A549 (cell line): ENCODE measurements at regions not wholly inside any gene's neighbourhood (a gene's known extent, or its start where the extent isn't known, plus 50 kb on each side); places are given as distances from the start of the nearest gene placed in this dataset.

Experiments used
- NPAS2 ChIP-seq: fragments of 250-450 bp; sonication (Bioruptor Pico); IDR thresholded peaks from 2 replicates; pipeline ENCODE4 v1.8.0; 2022; ENCODE audit warnings: mild to moderate bottlenecking, moderate library complexity, borderline replicate concordance
- RCOR1 ChIP-seq: fragments of 150-350 bp; IDR thresholded peaks from 2 replicates; pipeline ENCODE4 v1.6.1; 2014; ENCODE audit warnings: antibody characterized with exemption, low read length, low read depth
- RFX5 ChIP-seq: fragments of 450-650 bp; IDR thresholded peaks from 2 replicates; pipeline ENCODE4 v1.7.1; 2014; ENCODE audit warnings: antibody characterized with exemption, mild to moderate bottlenecking, moderate library complexity
- TF ChIP-seq, protein P1 (sequence below): fragments of >200 bp; sonication (Bioruptor Twin); formaldehyde crosslinking; IDR thresholded peaks from 3 replicates; pipeline ENCODE4 v1.5.1; 2016
- TF ChIP-seq, protein P2 (sequence below): IDR thresholded peaks from 2 replicates; pipeline ENCODE4 v1.6.1; 2012
- TF ChIP-seq, protein P3 (sequence below): fragments of >200 bp; sonication (Bioruptor Twin); formaldehyde crosslinking; IDR thresholded peaks from 3 replicates; pipeline ENCODE4 v1.6.1; 2016

DNA sequence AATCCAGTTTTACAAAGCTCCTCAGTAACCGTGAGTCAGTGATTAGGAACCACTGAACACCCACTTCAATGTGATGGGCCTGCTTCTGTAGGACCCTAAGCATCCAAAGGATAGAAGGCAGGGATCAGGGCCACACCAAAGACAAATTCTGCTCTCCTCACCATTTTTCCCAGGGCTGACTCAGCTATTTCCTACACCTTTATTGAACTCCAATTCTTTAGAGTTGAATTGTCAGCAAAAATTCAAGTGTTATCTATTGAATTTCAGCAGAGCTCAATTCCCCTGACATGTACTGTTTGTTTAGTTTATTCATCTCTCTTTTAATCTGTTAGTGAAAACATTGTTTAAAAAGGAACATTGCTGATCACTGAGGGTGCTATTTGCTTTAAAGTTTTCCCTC lies 457.7 kb upstream of the TMPO start:
- TF ChIP-seq, protein P1, sequence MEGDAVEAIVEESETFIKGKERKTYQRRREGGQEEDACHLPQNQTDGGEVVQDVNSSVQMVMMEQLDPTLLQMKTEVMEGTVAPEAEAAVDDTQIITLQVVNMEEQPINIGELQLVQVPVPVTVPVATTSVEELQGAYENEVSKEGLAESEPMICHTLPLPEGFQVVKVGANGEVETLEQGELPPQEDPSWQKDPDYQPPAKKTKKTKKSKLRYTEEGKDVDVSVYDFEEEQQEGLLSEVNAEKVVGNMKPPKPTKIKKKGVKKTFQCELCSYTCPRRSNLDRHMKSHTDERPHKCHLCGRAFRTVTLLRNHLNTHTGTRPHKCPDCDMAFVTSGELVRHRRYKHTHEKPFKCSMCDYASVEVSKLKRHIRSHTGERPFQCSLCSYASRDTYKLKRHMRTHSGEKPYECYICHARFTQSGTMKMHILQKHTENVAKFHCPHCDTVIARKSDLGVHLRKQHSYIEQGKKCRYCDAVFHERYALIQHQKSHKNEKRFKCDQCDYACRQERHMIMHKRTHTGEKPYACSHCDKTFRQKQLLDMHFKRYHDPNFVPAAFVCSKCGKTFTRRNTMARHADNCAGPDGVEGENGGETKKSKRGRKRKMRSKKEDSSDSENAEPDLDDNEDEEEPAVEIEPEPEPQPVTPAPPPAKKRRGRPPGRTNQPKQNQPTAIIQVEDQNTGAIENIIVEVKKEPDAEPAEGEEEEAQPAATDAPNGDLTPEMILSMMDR = no peak
- TF ChIP-seq, protein P2, sequence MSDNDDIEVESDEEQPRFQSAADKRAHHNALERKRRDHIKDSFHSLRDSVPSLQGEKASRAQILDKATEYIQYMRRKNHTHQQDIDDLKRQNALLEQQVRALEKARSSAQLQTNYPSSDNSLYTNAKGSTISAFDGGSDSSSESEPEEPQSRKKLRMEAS = no peak
- TF ChIP-seq RFX5 (no peak), RCOR1 (no peak), NPAS2 (CRISPR knock-in tag) (no peak)
- TF ChIP-seq, protein P3, sequence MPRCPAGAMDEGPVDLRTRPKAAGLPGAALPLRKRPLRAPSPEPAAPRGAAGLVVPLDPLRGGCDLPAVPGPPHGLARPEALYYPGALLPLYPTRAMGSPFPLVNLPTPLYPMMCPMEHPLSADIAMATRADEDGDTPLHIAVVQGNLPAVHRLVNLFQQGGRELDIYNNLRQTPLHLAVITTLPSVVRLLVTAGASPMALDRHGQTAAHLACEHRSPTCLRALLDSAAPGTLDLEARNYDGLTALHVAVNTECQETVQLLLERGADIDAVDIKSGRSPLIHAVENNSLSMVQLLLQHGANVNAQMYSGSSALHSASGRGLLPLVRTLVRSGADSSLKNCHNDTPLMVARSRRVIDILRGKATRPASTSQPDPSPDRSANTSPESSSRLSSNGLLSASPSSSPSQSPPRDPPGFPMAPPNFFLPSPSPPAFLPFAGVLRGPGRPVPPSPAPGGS = no peak
